SJCRH30 (cell line): ENCODE measurements at regions not wholly inside any gene's neighbourhood (a gene's known extent, or its start where the extent isn't known, plus 50 kb on each side); places are given as distances from the start of the nearest gene placed in this dataset.
"Not testable (repeated sequence)": the region's sequence is repeated elsewhere in the genome, so short reads cannot be mapped to it uniquely, and the experiment has no call there.

ENCODE experiments used
- DNase-seq, 2 experiments: peaks; one replicate each; pipeline ENCODE4 v3.0.0-alpha.2; 2015 to 2020
- H3K27ac ChIP-seq: fragments of 250-450 bp; sonication (Bioruptor Pico); 2 replicates; pipeline ENCODE4 v1.5.1; 2020; ENCODE audit warnings: mild to moderate bottlenecking, moderate library complexity
- H3K27me3 ChIP-seq: fragments of 250-450 bp; sonication (Bioruptor Pico); 2 replicates; pipeline ENCODE4 v1.5.1; 2020; ENCODE audit warnings: mild to moderate bottlenecking, moderate library complexity
- H3K36me3 ChIP-seq: fragments of 250-450 bp; sonication (Bioruptor Pico); 2 replicates; pipeline ENCODE4 v1.5.1; 2020; ENCODE audit warnings: mild to moderate bottlenecking, moderate library complexity
- H3K4me1 ChIP-seq: fragments of 250-450 bp; sonication (Bioruptor Pico); 2 replicates; pipeline ENCODE4 v1.5.1; 2020; ENCODE audit warnings: mild to moderate bottlenecking, moderate library complexity
- H3K4me3 ChIP-seq: fragments of 250-450 bp; sonication (Bioruptor Pico); 2 replicates; pipeline ENCODE4 v1.5.1; 2020; ENCODE audit warnings: mild to moderate bottlenecking, moderate library complexity
- H3K9me3 ChIP-seq: fragments of 250-450 bp; sonication (Bioruptor Pico); replicated peaks from 2 replicates; pipeline ENCODE4 v1.5.1; 2020; ENCODE audit warnings: mild to moderate bottlenecking, moderate library complexity

GRCh38 chr6:68059261-68059660 is 575.8 kb upstream of the ADGRB3 start:
- Histone ChIP-seq H3K36me3 (no peaks in the 10 kb centered on the region), H3K4me3 (no peak overlapping the region), H3K27me3 (no peaks in the 10 kb centered on the region), H3K9me3 (no peaks in the 10 kb centered on the region), H3K4me1 (no peaks in the 10 kb centered on the region), H3K27ac (no peak overlapping the region)
- no peak for DNase-seq

GRCh38 chr6:68056596-68056995 is 578.5 kb upstream of the ADGRB3 start:
- H3K36me3 ChIP-seq, H3K9me3 ChIP-seq, H3K4me3 ChIP-seq, H3K27me3 ChIP-seq, H3K4me1 ChIP-seq, DNase-seq, H3K27ac ChIP-seq: not testable (repeated sequence)

- no peaks in the 10 kb centered on the region for H3K9me3 ChIP-seq
- H3K36me3 ChIP-seq: no peaks in the 10 kb centered on the region
- no peak overlapping the region for H3K27ac ChIP-seq
- no peaks in the 10 kb centered on the region for H3K27me3 ChIP-seq
- no peak for DNase-seq
- H3K4me3 ChIP-seq: no peak overlapping the region
- H3K4me1 ChIP-seq: no peaks in the 10 kb centered on the region
These were observed 580.3 kb upstream of the ADGRB3 start for GRCh38 chr6:68054756-68055155.

GRCh38 chr6:68053805-68054373 is 581.2 kb upstream of the ADGRB3 start:
- Histone ChIP-seq H3K9me3 (no peaks in the 10 kb centered on the region), H3K4me1 (no peaks in the 10 kb centered on the region), H3K27ac (no peak overlapping the region), H3K27me3 (no peaks in the 10 kb centered on the region), H3K36me3 (no peaks in the 10 kb centered on the region), H3K4me3 (no peak overlapping the region)
- no peak for DNase-seq

GRCh38 chr6:68052234-68052633 is 582.8 kb upstream of the ADGRB3 start:
- H3K27me3 ChIP-seq: no peaks in the 10 kb centered on the region
- no peaks in the 10 kb centered on the region for H3K36me3 ChIP-seq
- no peak for DNase-seq
- H3K27ac ChIP-seq: no peak overlapping the region
- H3K4me1 ChIP-seq: no peaks in the 10 kb centered on the region
- no peaks in the 10 kb centered on the region for H3K9me3 ChIP-seq
- no peak overlapping the region for H3K4me3 ChIP-seq

- Histone ChIP-seq H3K36me3 (no peaks in the 10 kb centered on the region), H3K27me3 (no peaks in the 10 kb centered on the region), H3K9me3 (no peaks in the 10 kb centered on the region), H3K4me1 (no peaks in the 10 kb centered on the region), H3K27ac (no peak overlapping the region), H3K4me3 (no peak overlapping the region)
- DNase-seq: no peak
These were observed 585.5 kb upstream of the ADGRB3 start for GRCh38 chr6:68049562-68049961.

GRCh38 chr6:68046756-68047155 is 588.3 kb upstream of the ADGRB3 start:
- no peak overlapping the region for H3K27ac ChIP-seq
- DNase-seq: no peak

GRCh38 chr6:68046302-68046701 is 588.8 kb upstream of the ADGRB3 start:
- DNase-seq: no peak
- Histone ChIP-seq H3K4me1 (no peaks in the 10 kb centered on the region), H3K27ac (no peak overlapping the region), H3K36me3 (no peaks in the 10 kb centered on the region), H3K9me3 (no peaks in the 10 kb centered on the region), H3K4me3 (no peak overlapping the region), H3K27me3 (no peaks in the 10 kb centered on the region)

More at GRCh38 chr6:68046756-68047155, 588.3 kb upstream of the ADGRB3 start:
- Histone ChIP-seq H3K36me3 (no peaks in the 10 kb centered on the region), H3K9me3 (no peaks in the 10 kb centered on the region), H3K4me3 (no peak overlapping the region), H3K4me1 (no peaks in the 10 kb centered on the region), H3K27me3 (no peaks in the 10 kb centered on the region)

- Histone ChIP-seq H3K27ac (no peak overlapping the region), H3K36me3 (no peaks in the 10 kb centered on the region), H3K4me1 (no peaks in the 10 kb centered on the region), H3K27me3 (no peaks in the 10 kb centered on the region), H3K4me3 (no peak overlapping the region), H3K9me3 (no peaks in the 10 kb centered on the region)
- no peak for DNase-seq
These were observed 589.9 kb upstream of the ADGRB3 start for GRCh38 chr6:68045193-68045592.

- H3K4me3 ChIP-seq: no peak overlapping the region
- no peaks in the 10 kb centered on the region for H3K36me3 ChIP-seq
- H3K9me3 ChIP-seq: no peaks in the 10 kb centered on the region
- no peak for DNase-seq
- no peaks in the 10 kb centered on the region for H3K27me3 ChIP-seq
- no peaks in the 10 kb centered on the region for H3K4me1 ChIP-seq
- H3K27ac ChIP-seq: no peak overlapping the region
These were observed 590.8 kb upstream of the ADGRB3 start for GRCh38 chr6:68044264-68044663.

GRCh38 chr6:68043122-68043398 is 592.0 kb upstream of the ADGRB3 start:
- no peak for DNase-seq
- H3K27me3 ChIP-seq: no peaks in the 10 kb centered on the region
- no peaks in the 10 kb centered on the region for H3K36me3 ChIP-seq
- no peak overlapping the region for H3K27ac ChIP-seq
- H3K4me3 ChIP-seq: no peak overlapping the region
- no peaks in the 10 kb centered on the region for H3K4me1 ChIP-seq
- no peaks in the 10 kb centered on the region for H3K9me3 ChIP-seq

GRCh38 chr6:68042339-68043121 is 592.6 kb upstream of the ADGRB3 start:
- Histone ChIP-seq H3K27me3 (no peaks in the 10 kb centered on the region), H3K4me3 (no peak overlapping the region), H3K27ac (no peak overlapping the region), H3K9me3 (no peaks in the 10 kb centered on the region), H3K36me3 (no peaks in the 10 kb centered on the region), H3K4me1 (no peaks in the 10 kb centered on the region)
- DNase-seq: no peak

GRCh38 chr6:68040780-68041179 is 594.3 kb upstream of the ADGRB3 start:
- H3K4me3 ChIP-seq: peak overlapping the region; percentile 11; the same call in 1 of the 2 replicates
- no peaks in the 10 kb centered on the region for H3K9me3 ChIP-seq
- H3K27me3 ChIP-seq: no peaks in the 10 kb centered on the region
- H3K36me3 ChIP-seq: no peaks in the 10 kb centered on the region
- no peak for DNase-seq
- H3K27ac ChIP-seq: no peak overlapping the region
- no peaks in the 10 kb centered on the region for H3K4me1 ChIP-seq

GRCh38 chr6:68040312-68040778 is 594.7 kb upstream of the ADGRB3 start:
- Histone ChIP-seq H3K9me3 (no peaks in the 10 kb centered on the region), H3K27me3 (no peaks in the 10 kb centered on the region), H3K36me3 (no peaks in the 10 kb centered on the region), H3K4me3 (peak overlapping the region; percentile 11; the same call in 1 of the 2 replicates), H3K4me1 (no peaks in the 10 kb centered on the region), H3K27ac (no peak overlapping the region)
- peak; percentile 2 to 7 for DNase-seq

- Histone ChIP-seq H3K4me3 (no peak overlapping the region), H3K36me3 (no peaks in the 10 kb centered on the region), H3K27me3 (no peaks in the 10 kb centered on the region), H3K4me1 (no peaks in the 10 kb centered on the region), H3K27ac (no peak overlapping the region), H3K9me3 (no peaks in the 10 kb centered on the region)
- DNase-seq: no peak
These were observed 595.3 kb upstream of the ADGRB3 start for GRCh38 chr6:68039641-68040311.
